HepG2 (cell line): ENCODE measurements at regions not wholly inside any gene's neighbourhood (a gene's known extent, or its start where the extent isn't known, plus 50 kb on each side); places are given as distances from the start of the nearest gene placed in this dataset.

ENCODE experiments used
- ATAC-seq: fragments of 200-7000 bp; cut with Tn5 transposase; 3 replicates; pipeline ENCODE4 v1.9.1; 2020; ENCODE audit warnings: mild to moderate bottlenecking, moderate library complexity
- BruUV-seq: library from RNA; stranded (reverse); fragments of 400-500 nt; replicated peaks from 2 replicates; lab custom pipeline; 2021; lab: Mats Ljungman, UMichigan
- CTCF ChIA-PET: fragments of 300-600 bp; formaldehyde crosslinking; extraction: SDS; loops from one replicate; lab custom pipeline; 2021; ENCODE audit warnings: low total read pairs, inconsistent platforms, low intra/inter-chr PET ratio; lab: Yijun Ruan, JAX
- POLR2A ChIA-PET: fragments of 350-600 bp; sonication (Branson Sonifier 250); formaldehyde crosslinking; loops from one replicate; lab custom pipeline; 2020; ENCODE audit warnings: antibody characterized with exemption, inconsistent platforms; lab: Yijun Ruan, JAX
- DNase-seq: peaks from one replicate; pipeline ENCODE4 v3.0.0-alpha.2; 2015; ENCODE audit warnings: low spot score
- FAIRE-seq: peaks from 3 replicates; lab custom pipeline; 2011; peaks lifted over from hg19 to GRCh38; lab: Jason Lieb, UNC
- H2AFZ ChIP-seq: one replicate; pipeline ENCODE4 v1.6.1; 2011; ENCODE audit warnings: low read length, inconsistent platforms
- H3K27ac ChIP-seq: fragments of 300-600 bp; 3 replicates; pipeline ENCODE4 v1.8.0; 2011; ENCODE audit warnings: mixed run types, mild to moderate bottlenecking, mixed read lengths, low read length, inconsistent platforms; ENCODE audit not compliant: insufficient read depth; ENCODE audit errors: extremely low read length
- H3K27me3 ChIP-seq, 2 experiments: fragments of 200-600 bp in 1 of 2; 2 replicates in 1 of 2; 3 replicates in 1 of 2; pipeline versions ENCODE4 v1.6.0 to v1.8.0; 2011; ENCODE audit warnings: low read length in 2 of 2, mild to moderate bottlenecking in 2 of 2, moderate library complexity in 2 of 2, inconsistent platforms in 1 of 2; ENCODE audit not compliant: insufficient read depth in 2 of 2, control insufficient read depth in 1 of 2
- H3K36me3 ChIP-seq, 2 experiments: fragments of 200-600 bp in 1 of 2; replicated peaks in 1 of 2; 2 replicates in 1 of 2; 3 replicates in 1 of 2; pipeline versions ENCODE4 v1.5.1 to v1.8.0; 2011; ENCODE audit warnings: low read length in 2 of 2, inconsistent platforms in 1 of 2; ENCODE audit not compliant: insufficient read depth in 2 of 2, control insufficient read depth in 1 of 2
- H3K4me1 ChIP-seq: 2 replicates; pipeline ENCODE4 v1.5.1; 2012; ENCODE audit warnings: low read length, inconsistent platforms; ENCODE audit not compliant: insufficient read depth
- H3K4me2 ChIP-seq: 2 replicates; pipeline ENCODE4 v1.6.0; 2011; ENCODE audit warnings: low read depth, low read length, inconsistent platforms
- H3K4me3 ChIP-seq, 3 experiments: fragments of 200-600 bp in 1 of 3; sonication (generic), shearing (Covaris generic) in 1 of 3; replicated peaks in 1 of 3; 2 replicates each; pipeline ENCODE4 v1.5.1; 2011 to 2016; ENCODE audit warnings: low read length in 3 of 3, inconsistent platforms in 2 of 3, low read depth in 2 of 3, mild to moderate bottlenecking in 2 of 3, control low read depth in 1 of 3, mixed read lengths in 1 of 3; ENCODE audit not compliant: insufficient read depth in 1 of 3
- H3K79me2 ChIP-seq: one replicate; pipeline ENCODE4 v1.6.1; 2011; ENCODE audit warnings: low read length, inconsistent platforms; ENCODE audit not compliant: insufficient read depth
- H3K9ac ChIP-seq: 2 replicates; pipeline ENCODE4 v1.6.0; 2011; ENCODE audit warnings: mild to moderate bottlenecking, low read depth, low read length, inconsistent platforms; ENCODE audit not compliant: insufficient read depth
- H3K9me3 ChIP-seq: 2 replicates; pipeline ENCODE4 v1.5.1; 2012; ENCODE audit warnings: mild to moderate bottlenecking, low read length
- H4K20me1 ChIP-seq: 2 replicates; pipeline ENCODE4 v1.6.0; 2011; ENCODE audit warnings: inconsistent platforms, mild to moderate bottlenecking, low read length, moderate library complexity; ENCODE audit not compliant: insufficient read depth
- GLI4 ChIP-seq: sonication (generic); formaldehyde crosslinking; IDR thresholded peaks from 2 replicates; pipeline ENCODE4 v1.5.1; 2020; ENCODE audit warnings: missing genetic modification reagents, mild to moderate bottlenecking, moderate library complexity, borderline replicate concordance
- GTF3A ChIP-seq: sonication (generic); formaldehyde crosslinking; conservative IDR thresholded peaks from 2 replicates; pipeline ENCODE4 v1.4.0; 2020; ENCODE audit warnings: mild to moderate bottlenecking, missing genetic modification reagents
- HCFC1 ChIP-seq: fragments of 150-350 bp; IDR thresholded peaks from 2 replicates; pipeline ENCODE4 v1.6.1; 2014; ENCODE audit warnings: low read depth, low read length
- HDAC2 ChIP-seq: sonication (generic); formaldehyde crosslinking; IDR thresholded peaks from 2 replicates; pipeline ENCODE4 v1.4.0; 2020; ENCODE audit warnings: missing genetic modification reagents
- HHEX ChIP-seq: IDR thresholded peaks from 2 replicates; pipeline ENCODE4 v1.6.1; 2016; ENCODE audit warnings: control low read depth
- HOXA3 ChIP-seq: sonication (generic); formaldehyde crosslinking; IDR thresholded peaks from 2 replicates; pipeline ENCODE4 v1.5.0; 2020; ENCODE audit warnings: missing genetic modification reagents
- IKZF1 ChIP-seq: fragments of 450-650 bp; IDR thresholded peaks from 2 replicates; pipeline ENCODE4 v1.7.1; 2016
- ISL2 ChIP-seq: sonication (generic); formaldehyde crosslinking; IDR thresholded peaks from 2 replicates; pipeline ENCODE4 v1.5.0; 2020; ENCODE audit warnings: missing genetic modification reagents
- KAT8 ChIP-seq: IDR thresholded peaks from 2 replicates; pipeline ENCODE4 v1.6.1; 2016; ENCODE audit warnings: missing genetic modification reagents, missing compliant biosample characterization
- KMT2A ChIP-seq: sonication (generic); formaldehyde crosslinking; IDR thresholded peaks from 2 replicates; pipeline ENCODE4 v1.4.0; 2020; ENCODE audit warnings: missing genetic modification reagents
- MIER3 ChIP-seq: IDR thresholded peaks from 2 replicates; pipeline ENCODE4 v1.6.1; 2016; ENCODE audit warnings: missing compliant biosample characterization, borderline replicate concordance
- MTA3 ChIP-seq: sonication (generic); formaldehyde crosslinking; IDR thresholded peaks from 2 replicates; pipeline ENCODE4 v1.4.0; 2020; ENCODE audit warnings: missing genetic modification reagents
- SALL2 ChIP-seq: sonication (generic); formaldehyde crosslinking; IDR thresholded peaks from 2 replicates; pipeline ENCODE4 v1.8.1; 2023; ENCODE audit warnings: mild to moderate bottlenecking, missing genetic modification reagents, inconsistent platforms
- SOX5 ChIP-seq: IDR thresholded peaks from 2 replicates; pipeline ENCODE4 v1.6.1; 2016; ENCODE audit warnings: borderline replicate concordance
- ZNF143 ChIP-seq: sonication (generic); formaldehyde crosslinking; IDR thresholded peaks from 2 replicates; pipeline ENCODE4 v1.4.0; 2020; ENCODE audit warnings: missing genetic modification reagents
- ZNF468 ChIP-seq: sonication (generic); formaldehyde crosslinking; IDR thresholded peaks from 2 replicates; pipeline ENCODE4 v1.8.0; 2022; ENCODE audit warnings: mild to moderate bottlenecking, moderate library complexity, missing genetic modification reagents
- ZNF652 ChIP-seq: IDR thresholded peaks from 2 replicates; pipeline ENCODE4 v1.6.1; 2016; ENCODE audit warnings: low read depth, borderline replicate concordance
- ZNF816 ChIP-seq: sonication (generic); formaldehyde crosslinking; IDR thresholded peaks from 2 replicates; pipeline ENCODE4 v1.8.0; 2022; ENCODE audit warnings: missing genetic modification reagents, mild to moderate bottlenecking, borderline replicate concordance
- ZSCAN29 ChIP-seq: sonication (generic); formaldehyde crosslinking; conservative IDR thresholded peaks from 2 replicates; pipeline ENCODE4 v1.4.0; 2020; ENCODE audit warnings: mild to moderate bottlenecking, missing genetic modification reagents
- WGBS: methylation state at CpG from one replicate; pipeline ENCODE4 v1.1.6; 2017; ENCODE audit warnings: low lambda C conversion rate; 5-methylcytosine and 5-hydroxymethylcytosine counted together
- in situ Hi-C: cut with HindIII; loops from 2 replicates; pipeline ENCODE4 v1.10.0; 2017; ENCODE audit warnings: low pct_unique_long_range_greater_than_20kb; ENCODE audit not compliant: extremely low pct_ligation_motif_present
- intact Hi-C: fragments of 100-400 bp; cut with micrococcal nuclease; formaldehyde crosslinking; loops from one replicate; pipeline ENCODE4 v1.10.0; 2022; ENCODE audit not compliant: unreplicated experiment
- TF ChIP-seq, protein P1 (sequence below): sonication (generic); formaldehyde crosslinking; IDR thresholded peaks from 2 replicates; pipeline ENCODE4 v1.4.0; 2020; ENCODE audit warnings: mild to moderate bottlenecking, missing genetic modification reagents
- TF ChIP-seq, protein P2 (sequence below): IDR thresholded peaks from 2 replicates; pipeline ENCODE4 v1.6.1; 2016; ENCODE audit warnings: mild to moderate bottlenecking
- TF ChIP-seq, protein P3 (sequence below): sonication (generic); formaldehyde crosslinking; IDR thresholded peaks from 2 replicates; pipeline ENCODE4 v1.4.0; 2020; ENCODE audit warnings: missing genetic modification reagents

DNA sequence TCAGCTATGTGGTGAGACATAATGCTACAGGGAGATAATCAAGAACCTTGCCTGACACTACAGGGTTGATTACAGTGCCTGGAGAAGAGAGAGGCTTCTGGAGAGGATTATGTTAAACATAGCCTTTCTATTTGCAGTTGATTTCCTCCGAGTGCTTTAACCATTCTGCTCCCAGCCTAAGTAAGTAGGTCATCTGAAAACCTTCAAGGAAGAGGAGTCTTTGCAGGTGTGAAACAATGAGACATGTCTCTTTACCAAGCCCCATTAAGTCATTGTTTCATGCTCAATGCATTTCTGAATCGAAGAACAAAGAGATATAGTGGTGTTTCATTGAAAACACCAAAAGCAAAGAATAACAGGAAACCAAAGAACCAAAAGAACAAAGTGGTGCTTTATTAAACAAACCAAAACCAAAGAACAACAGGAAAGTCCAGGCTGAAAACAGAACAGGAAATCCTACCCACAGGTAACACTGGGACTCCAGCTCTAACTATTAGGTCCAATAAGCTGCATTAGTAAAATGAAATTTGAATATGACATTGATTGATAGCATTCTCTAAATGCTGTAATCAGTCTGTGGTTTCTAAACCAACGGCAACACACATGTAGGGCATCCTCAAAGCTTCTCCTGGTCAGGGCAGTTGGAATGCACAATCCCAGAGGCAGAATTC, 113.3 kb upstream of the SPATA31D4 start:
- no peak overlapping the region for H3K9ac ChIP-seq
- POLR2A ChIA-PET, result no interaction called here
- no peak overlapping the region for H2AFZ ChIP-seq
- intact Hi-C loops (no loop called here), in situ Hi-C loops (no loop called here)
- H3K9me3 ChIP-seq, result no peaks in the 10 kb centered on the region
- no TSS peak for BruUV-seq
- H4K20me1 ChIP-seq, result no peaks in the 10 kb centered on the region
- 0% methylated on average over 3 of the region's 3 CpGs for WGBS
- peaks cover 57% of the 10 kb centered on the region for H3K4me1 ChIP-seq
- H3K27me3 ChIP-seq, result peaks cover 2 to 12% of the 10 kb centered on the region in 2 experiments; a peak in 2 of 5 replicates
- ATAC-seq (peak; percentile 77), DNase-seq (no peak), FAIRE-seq (peak; percentile 55)
- no peak overlapping the region for H3K27ac ChIP-seq
- H3K79me2 ChIP-seq, result no peaks in the 10 kb centered on the region
- H3K4me3 ChIP-seq, result no peak overlapping the region
- CTCF ChIA-PET, result no interaction called here
- H3K4me2 ChIP-seq, result peak overlapping the region; percentile 40
- H3K36me3 ChIP-seq, result no peaks in the 10 kb centered on the region
- TF ChIP-seq HOXA3 (CRISPR knock-in tag) (no peak), ZNF468 (CRISPR knock-in tag) (no peak), IKZF1 (no peak), HDAC2 (0 out of 2 replicates have a peak, but pooled peaks have one; percentile 8), ZNF652 (CRISPR knock-in tag) (peak; percentile 67), ISL2 (CRISPR knock-in tag) (0 out of 2 replicates have a peak, but pooled peaks have one; percentile 22), MTA3 (CRISPR knock-in tag) (no peak), ZNF816 (CRISPR knock-in tag) (no peak), KAT8 (CRISPR knock-in tag) (0 out of 2 replicates have a peak, but pooled peaks have one; percentile 7), HCFC1 (no peak), SOX5 (CRISPR knock-in tag) (peak; percentile 46), SALL2 (CRISPR knock-in tag) (no peak), HHEX (CRISPR knock-in tag) (no peak), KMT2A (no peak), GLI4 (CRISPR knock-in tag) (no peak), ZNF143 (CRISPR knock-in tag) (no peak), ZSCAN29 (0 out of 2 replicates have a peak, but pooled peaks have one; percentile 32), MIER3 (CRISPR knock-in tag) (no peak), GTF3A (CRISPR knock-in tag) (no peak)
- TF ChIP-seq, protein P1, sequence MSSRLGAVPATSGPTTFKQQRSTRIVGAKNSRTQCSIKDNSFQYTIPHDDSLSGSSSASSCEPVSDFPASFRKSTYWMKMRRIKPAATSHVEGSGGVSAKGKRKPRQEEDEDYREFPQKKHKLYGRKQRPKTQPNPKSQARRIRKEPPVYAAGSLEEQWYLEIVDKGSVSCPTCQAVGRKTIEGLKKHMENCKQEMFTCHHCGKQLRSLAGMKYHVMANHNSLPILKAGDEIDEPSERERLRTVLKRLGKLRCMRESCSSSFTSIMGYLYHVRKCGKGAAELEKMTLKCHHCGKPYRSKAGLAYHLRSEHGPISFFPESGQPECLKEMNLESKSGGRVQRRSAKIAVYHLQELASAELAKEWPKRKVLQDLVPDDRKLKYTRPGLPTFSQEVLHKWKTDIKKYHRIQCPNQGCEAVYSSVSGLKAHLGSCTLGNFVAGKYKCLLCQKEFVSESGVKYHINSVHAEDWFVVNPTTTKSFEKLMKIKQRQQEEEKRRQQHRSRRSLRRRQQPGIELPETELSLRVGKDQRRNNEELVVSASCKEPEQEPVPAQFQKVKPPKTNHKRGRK (CRISPR knock-in tag), result no peak
- TF ChIP-seq, protein P2, sequence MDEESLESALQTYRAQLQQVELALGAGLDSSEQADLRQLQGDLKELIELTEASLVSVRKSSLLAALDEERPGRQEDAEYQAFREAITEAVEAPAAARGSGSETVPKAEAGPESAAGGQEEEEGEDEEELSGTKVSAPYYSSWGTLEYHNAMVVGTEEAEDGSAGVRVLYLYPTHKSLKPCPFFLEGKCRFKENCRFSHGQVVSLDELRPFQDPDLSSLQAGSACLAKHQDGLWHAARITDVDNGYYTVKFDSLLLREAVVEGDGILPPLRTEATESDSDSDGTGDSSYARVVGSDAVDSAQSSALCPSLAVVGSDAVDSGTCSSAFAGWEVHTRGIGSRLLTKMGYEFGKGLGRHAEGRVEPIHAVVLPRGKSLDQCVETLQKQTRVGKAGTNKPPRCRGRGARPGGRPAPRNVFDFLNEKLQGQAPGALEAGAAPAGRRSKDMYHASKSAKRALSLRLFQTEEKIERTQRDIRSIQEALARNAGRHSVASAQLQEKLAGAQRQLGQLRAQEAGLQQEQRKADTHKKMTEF (CRISPR knock-in tag), result peak; percentile 9; the same call in 1 of the 2 replicates
- TF ChIP-seq, protein P3, sequence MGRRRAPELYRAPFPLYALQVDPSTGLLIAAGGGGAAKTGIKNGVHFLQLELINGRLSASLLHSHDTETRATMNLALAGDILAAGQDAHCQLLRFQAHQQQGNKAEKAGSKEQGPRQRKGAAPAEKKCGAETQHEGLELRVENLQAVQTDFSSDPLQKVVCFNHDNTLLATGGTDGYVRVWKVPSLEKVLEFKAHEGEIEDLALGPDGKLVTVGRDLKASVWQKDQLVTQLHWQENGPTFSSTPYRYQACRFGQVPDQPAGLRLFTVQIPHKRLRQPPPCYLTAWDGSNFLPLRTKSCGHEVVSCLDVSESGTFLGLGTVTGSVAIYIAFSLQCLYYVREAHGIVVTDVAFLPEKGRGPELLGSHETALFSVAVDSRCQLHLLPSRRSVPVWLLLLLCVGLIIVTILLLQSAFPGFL (CRISPR knock-in tag), result no peak
